ENCODE measurements at regions not wholly inside any gene's neighbourhood (a gene's known extent, or its start where the extent isn't known, plus 50 kb on each side); places are given as distances from the start of the nearest gene placed in this dataset.

GRCh38 chr13:85864963-85865530 is 65.8 kb upstream of the SLITRK6 start:
- peak; percentile 36 for DNase-seq

GRCh38 chr13:85853901-85854663 is 54.9 kb upstream of the SLITRK6 start:
- DNase-seq: no peak

GRCh38 chr13:85853161-85853894 is 54.1 kb upstream of the SLITRK6 start:
- DNase-seq: no peak
